NCI-H345 treated with DMSO at 0.1 percent for 48 hours (cell line): ENCODE measurements at regions not wholly inside any gene's neighbourhood (a gene's known extent, or its start where the extent isn't known, plus 50 kb on each side); places are given as distances from the start of the nearest gene placed in this dataset.
"Not testable (repeated sequence)": the region's sequence is repeated elsewhere in the genome, so short reads cannot be mapped to it uniquely, and the experiment has no call there.

Source experiments
- DNase-seq: peaks from one replicate; lab custom pipeline; 2025; ENCODE audit not compliant: unreplicated experiment; lab: John Stamatoyannopoulos, UW

DNA sequence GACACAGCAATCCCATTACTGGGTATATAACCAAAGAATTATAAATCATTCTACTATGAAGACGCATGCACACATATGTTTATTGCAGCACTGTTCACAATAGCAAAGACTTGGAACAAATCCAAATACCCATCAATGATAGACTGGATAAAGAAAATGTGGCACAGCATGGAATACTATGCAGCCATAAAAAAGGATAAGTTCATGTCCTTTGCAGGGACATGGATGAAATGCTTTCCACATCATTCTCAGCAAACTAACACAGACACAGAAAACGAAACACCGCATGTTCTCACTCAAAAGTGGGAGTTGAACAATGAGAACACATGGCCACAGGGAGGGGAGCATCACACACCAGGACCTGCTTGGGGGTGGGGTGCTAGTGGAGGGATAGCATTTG lies 613.0 kb downstream of the RFPL4B start:
- not testable (repeated sequence) for DNase-seq

GRCh38 chr6:112967974-112968373 lies 620.8 kb downstream of the RFPL4B start:
- no peak for DNase-seq

DNA sequence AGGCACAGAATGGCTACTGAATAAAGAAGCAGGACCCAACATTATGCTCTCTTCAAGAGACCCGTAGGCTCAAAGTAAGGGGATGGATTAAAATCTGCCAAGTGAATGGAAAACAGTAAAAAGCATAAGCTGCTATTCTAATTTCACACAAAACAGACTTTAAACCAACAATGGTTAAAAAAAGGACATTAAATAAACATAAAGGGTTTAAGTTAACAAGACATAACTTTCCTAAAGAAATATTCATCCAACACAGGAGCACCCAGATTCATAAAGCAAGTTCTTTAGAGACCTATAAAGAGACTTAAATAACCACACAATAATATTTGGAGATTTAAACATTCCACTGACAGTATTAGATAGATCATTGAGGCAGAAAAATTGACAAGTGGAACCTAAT lies 624.5 kb downstream of the RFPL4B start:
- DNase-seq, result no peak

DNA sequence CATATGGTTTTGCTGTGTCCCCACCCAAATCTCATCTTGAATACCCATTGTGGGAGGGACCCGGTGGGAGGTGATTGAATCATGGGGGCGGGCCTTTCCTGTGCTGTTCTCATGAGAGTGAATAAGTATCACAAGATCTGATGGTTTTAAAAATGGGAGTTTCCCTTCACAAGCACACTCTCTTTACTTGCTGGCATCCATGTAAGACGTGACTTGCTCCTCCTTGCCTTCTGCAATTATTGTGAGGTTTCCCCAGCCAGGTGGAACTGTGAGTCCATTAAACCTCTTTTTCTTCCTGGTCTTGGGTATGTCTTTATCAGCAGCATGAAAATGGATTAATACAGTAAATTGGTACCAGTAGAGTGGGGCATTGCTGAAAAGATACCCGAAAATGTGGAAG lies 627.8 kb downstream of the RFPL4B start:
- not testable (repeated sequence) for DNase-seq

- not testable (repeated sequence) for DNase-seq
These were observed 629.4 kb downstream of the RFPL4B start for GRCh38 chr6:112976579-112976978.

DNA sequence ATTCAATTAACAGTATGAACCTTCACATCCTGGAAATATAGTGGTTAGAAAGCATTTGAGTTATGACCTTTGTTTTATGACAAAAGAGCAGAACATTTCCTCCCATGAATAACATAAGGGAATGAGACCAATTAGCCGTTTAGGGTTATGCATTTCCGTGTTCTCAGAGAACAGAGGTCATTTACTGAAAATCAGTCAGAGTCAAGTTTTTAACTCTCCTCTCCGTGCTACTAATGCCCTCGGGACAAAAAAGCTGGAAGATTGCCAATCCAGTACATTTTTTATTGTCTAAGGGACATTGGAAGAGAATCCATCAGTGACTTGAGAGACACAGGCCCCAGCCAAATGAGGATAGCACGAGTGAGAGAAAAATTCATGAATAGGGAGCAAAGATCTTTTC lies 632.7 kb downstream of the RFPL4B start:
- DNase-seq, result peak; percentile 22

DNA sequence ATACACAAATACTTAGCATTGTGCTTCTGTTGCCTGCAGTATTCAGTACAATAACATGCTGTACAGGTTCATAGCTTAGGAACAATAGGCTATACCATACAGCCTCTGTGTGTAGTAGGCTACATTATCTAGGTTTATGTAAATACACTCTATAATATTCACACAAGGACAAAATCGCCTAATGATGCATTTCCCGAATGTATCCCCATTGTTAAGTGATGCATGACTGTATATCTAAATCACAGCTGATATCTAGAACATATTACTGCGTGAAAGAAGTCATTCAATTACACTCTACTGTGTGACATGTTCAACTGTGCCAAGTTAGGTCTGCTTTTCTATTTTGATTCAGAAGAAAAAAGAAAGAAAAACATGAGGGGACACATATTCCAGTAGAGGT lies 633.5 kb downstream of the RFPL4B start:
- peak; percentile 3 for DNase-seq

DNA sequence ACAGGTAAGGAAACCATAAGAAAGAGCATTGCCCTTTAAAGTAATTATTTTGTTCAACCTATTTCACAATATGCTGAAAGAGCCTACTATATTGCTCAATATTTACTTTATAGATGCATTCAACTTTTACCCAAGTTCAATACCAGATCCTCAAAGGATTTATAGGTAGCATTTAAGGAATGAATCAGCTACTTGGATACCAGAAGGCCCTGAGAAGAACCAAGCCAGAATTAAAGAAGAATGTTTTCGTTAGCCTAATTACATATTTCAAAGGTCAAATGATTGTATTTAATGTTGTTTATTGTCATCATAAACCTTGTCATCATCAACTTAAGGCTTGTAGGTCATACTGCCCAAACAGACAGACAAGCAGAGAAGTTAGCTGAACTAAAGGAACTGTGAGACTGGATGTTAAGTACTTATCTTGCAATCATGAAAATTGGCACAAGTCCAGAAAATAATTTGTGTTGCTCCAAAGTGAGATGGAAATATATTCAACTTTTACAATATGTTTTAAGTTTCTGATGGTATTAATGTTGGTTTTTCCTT lies 636.7 kb downstream of the RFPL4B start:
- no peak for DNase-seq

DNA sequence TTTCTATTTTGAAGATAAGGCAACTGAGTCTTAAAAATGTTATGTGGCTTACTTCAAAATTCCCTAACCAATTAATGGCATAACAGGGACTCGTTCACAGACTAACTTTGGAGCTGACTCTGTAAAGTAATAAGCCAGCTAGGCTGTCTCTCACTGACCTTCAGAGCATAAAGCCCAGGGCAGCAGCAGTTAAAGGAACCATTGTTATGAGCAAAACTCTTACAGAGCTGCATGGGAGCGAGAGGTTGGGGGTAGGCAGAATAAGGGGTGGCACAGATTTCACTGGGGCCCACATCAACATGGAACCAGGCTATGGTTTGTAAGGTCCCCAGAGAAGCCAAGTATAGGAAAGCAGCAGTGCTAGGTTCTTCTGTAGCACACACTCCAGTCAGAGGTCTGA lies 637.8 kb downstream of the RFPL4B start:
- no peak for DNase-seq

DNA sequence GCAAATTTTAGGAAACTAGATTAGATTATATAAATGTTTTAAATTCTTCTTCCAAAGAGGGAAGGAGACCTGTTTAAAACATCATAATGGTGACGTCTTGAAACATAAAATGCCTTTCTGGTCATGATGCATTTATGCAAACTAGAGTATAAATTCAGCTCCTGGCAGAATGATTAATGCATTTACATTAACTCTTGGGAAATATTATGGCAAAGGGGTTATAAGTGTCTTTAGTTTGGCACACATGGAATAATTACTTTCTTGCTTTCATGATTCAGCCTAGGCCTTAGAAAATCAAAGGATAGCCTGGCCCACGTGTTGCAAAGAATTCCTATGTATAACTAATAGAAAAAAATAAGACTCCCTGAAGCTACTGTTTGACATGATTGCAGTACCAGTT lies 639.2 kb downstream of the RFPL4B start:
- no peak for DNase-seq

GRCh38 chr6:112988748-112989147 lies 641.6 kb downstream of the RFPL4B start:
- DNase-seq, result no peak

GRCh38 chr6:112990971-112991370 lies 643.8 kb downstream of the RFPL4B start:
- no peak for DNase-seq

GRCh38 chr6:112991912-112992311 lies 644.8 kb downstream of the RFPL4B start:
- no peak for DNase-seq

GRCh38 chr6:112997421-112998085 lies 650.4 kb downstream of the RFPL4B start:
- DNase-seq, result no peak

DNA sequence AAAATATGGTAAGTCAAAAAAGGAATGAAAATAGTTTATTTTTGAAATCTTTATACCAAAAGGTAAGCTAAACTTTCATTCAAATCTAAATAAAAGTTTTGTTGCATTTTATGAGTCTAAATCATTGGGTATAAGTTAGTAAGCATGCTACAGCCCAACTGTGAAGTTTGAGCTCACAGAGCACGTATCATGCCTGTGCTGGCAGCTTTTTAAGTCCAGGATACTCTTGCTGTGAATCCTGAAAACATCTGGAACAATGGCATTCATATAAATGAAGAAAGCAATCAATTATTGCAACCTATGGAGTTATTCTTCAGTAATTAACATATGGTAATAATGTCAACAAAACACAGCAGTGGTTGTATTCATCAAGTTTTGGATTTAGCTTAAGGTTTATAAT lies 656.9 kb downstream of the RFPL4B start:
- DNase-seq, result no peak

GRCh38 chr6:113004470-113005270 lies 657.5 kb downstream of the RFPL4B start:
- DNase-seq, result no peak

DNA sequence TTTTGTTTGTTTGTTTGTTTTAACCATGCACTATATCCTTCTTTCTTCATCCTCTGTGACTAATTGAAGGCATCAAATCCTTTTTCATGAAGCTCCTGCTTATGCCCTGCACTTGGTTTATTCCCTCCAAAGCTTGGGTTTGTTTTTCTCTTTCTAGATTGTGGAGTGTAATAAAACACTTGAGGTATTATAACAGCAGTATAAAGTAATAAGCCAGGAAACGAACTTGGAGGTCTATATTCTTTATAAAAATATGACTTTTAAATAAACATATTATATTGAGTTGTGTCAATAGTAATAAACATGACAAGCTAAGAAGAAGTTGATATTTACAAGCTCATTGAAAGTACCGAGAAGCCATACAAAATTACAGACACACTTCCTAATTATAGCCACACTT lies 659.4 kb downstream of the RFPL4B start:
- DNase-seq, result no peak

DNA sequence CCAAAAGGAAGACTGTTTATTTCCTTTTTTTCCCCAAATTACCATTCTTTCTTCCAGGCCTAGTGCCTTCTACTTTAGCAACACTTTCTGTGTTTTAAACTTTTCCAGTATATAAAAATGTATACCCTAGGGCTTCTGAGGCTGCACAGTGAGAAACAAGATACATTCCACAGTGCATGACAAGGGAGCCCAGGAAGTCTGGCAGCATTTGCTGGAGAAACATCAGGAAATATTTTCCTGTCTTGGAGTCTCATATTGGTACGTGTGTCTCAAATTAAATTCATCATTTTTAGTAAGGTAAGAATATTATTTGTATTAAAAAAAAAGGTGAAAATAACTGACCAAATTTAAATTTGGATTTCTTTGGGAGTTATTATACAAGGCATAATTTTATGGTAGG lies 662.6 kb downstream of the RFPL4B start:
- DNase-seq, result no peak

DNA sequence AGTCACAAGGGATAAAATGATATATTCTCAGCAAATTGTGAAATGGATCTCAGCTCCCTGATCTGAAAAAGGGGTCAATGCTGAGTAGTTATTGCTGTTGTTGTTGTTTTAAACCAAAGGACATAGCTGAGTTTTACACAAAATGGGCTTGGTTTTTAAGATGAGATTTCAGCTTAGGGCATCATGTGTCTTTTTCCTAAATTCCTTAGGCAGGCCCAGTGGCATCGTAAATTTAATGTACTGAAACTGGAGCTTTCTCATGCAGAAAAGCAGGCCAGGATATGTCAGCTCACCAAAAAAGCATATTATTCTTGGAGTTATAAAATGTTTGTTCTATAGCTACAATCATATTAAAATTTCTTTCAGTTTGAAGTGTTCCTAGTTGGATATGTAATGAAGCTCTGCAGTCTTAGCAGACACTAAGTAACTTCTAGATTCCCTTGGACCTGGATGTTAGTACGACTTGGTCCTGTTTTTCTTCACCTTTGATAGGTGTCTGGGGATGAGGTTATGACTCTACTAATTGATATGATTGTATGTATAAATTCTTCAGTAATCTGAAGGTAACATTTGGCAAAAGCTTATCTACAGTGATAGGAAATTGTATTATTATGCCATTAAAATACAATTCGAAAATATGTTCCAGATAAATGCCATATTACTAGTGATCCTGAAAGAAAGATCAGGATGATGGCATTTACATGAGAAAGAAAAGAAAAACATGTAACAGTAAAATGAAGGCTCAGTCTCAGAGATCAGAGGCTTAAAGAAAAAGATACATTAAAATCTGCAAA lies 663.3 kb downstream of the RFPL4B start:
- no peak for DNase-seq

- DNase-seq, result no peak
These were observed 664.3 kb downstream of the RFPL4B start for GRCh38 chr6:113011389-113011788.

GRCh38 chr6:113011801-113012200 lies 664.7 kb downstream of the RFPL4B start:
- no peak for DNase-seq

- no peak for DNase-seq
These were observed 668.1 kb downstream of the RFPL4B start for GRCh38 chr6:113015249-113015648.
